GM18502 (cell line): ENCODE measurements at regions not wholly inside any gene's neighbourhood (a gene's known extent, or its start where the extent isn't known, plus 50 kb on each side); places are given as distances from the start of the nearest gene placed in this dataset.
"Not testable (repeated sequence)": the region's sequence is repeated elsewhere in the genome, so short reads cannot be mapped to it uniquely, and the experiment has no call there.

ENCODE experiments used
- ATAC-seq: cut with Tn5 transposase; IDR thresholded peaks from one replicate; pipeline ENCODE4 v1.9.1; 2021; ENCODE audit warnings: mild to moderate bottlenecking; ENCODE audit not compliant: unreplicated experiment, poor library complexity

GRCh38 chr4:128543696-128544095, 256.1 kb upstream of the PGRMC2 start:
- no peak for ATAC-seq

GRCh38 chr4:128542047-128542446, 254.4 kb upstream of the PGRMC2 start:
- ATAC-seq = no peak

GRCh38 chr4:128540122-128540521, 252.5 kb upstream of the PGRMC2 start:
- ATAC-seq = no peak

- no peak for ATAC-seq
Measured at GRCh38 chr4:128538111-128538882, 250.7 kb upstream of the PGRMC2 start.

- no peak for ATAC-seq
Measured at GRCh38 chr4:128536746-128537145, 249.1 kb upstream of the PGRMC2 start.

GRCh38 chr4:128535510-128535909, 247.9 kb upstream of the PGRMC2 start:
- not testable (repeated sequence) for ATAC-seq

- no peak for ATAC-seq
Measured at GRCh38 chr4:128528793-128529553, 241.4 kb upstream of the PGRMC2 start.

GRCh38 chr4:128527946-128528576, 240.4 kb upstream of the PGRMC2 start:
- no peak for ATAC-seq

GRCh38 chr4:128527351-128527750, 239.7 kb upstream of the PGRMC2 start:
- no peak for ATAC-seq

- no peak for ATAC-seq
Measured at GRCh38 chr4:128525992-128526630, 238.5 kb upstream of the PGRMC2 start.

- ATAC-seq = peak; percentile 57
Measured at GRCh38 chr4:128525387-128525786, 237.8 kb upstream of the PGRMC2 start.

- no peak for ATAC-seq
Measured at GRCh38 chr4:128524311-128524710, 236.7 kb upstream of the PGRMC2 start.

- ATAC-seq = no peak
Measured at GRCh38 chr4:128521648-128522111, 234.1 kb upstream of the PGRMC2 start.

GRCh38 chr4:128521156-128521555, 233.5 kb upstream of the PGRMC2 start:
- no peak for ATAC-seq

GRCh38 chr4:128519163-128519830, 231.7 kb upstream of the PGRMC2 start:
- no peak for ATAC-seq

- ATAC-seq = peak; percentile 97
Measured at GRCh38 chr4:128517739-128518510, 230.3 kb upstream of the PGRMC2 start.

- peak; percentile 4 for ATAC-seq
Measured at GRCh38 chr4:128517096-128517738, 229.6 kb upstream of the PGRMC2 start.

GRCh38 chr4:128516301-128516969, 228.8 kb upstream of the PGRMC2 start:
- ATAC-seq = peak; percentile 60
